GM19328 (cell line): ENCODE measurements at regions not wholly inside any gene's neighbourhood (a gene's known extent, or its start where the extent isn't known, plus 50 kb on each side); places are given as distances from the start of the nearest gene placed in this dataset.
"Not testable (repeated sequence)": the region's sequence is repeated elsewhere in the genome, so short reads cannot be mapped to it uniquely, and the experiment has no call there.

ENCODE experiments used
- ATAC-seq: cut with Tn5 transposase; IDR thresholded peaks from one replicate; pipeline ENCODE4 v1.9.1; 2021; ENCODE audit warnings: mild to moderate bottlenecking, moderate library complexity; ENCODE audit not compliant: unreplicated experiment

- ATAC-seq, result no peak
These were observed 769.7 kb upstream of the AUTS2 start for GRCh38 chr7:68828575-68828974.

- no peak for ATAC-seq
These were observed 764.9 kb upstream of the AUTS2 start for GRCh38 chr7:68833422-68833821.

- no peak for ATAC-seq
These were observed 759.3 kb upstream of the AUTS2 start for GRCh38 chr7:68839014-68839413.

- ATAC-seq, result no peak
These were observed 757.3 kb upstream of the AUTS2 start for GRCh38 chr7:68840991-68841390.

- ATAC-seq, result not testable (repeated sequence)
These were observed 754.3 kb upstream of the AUTS2 start for GRCh38 chr7:68843985-68844384.

- no peak for ATAC-seq
These were observed 751.4 kb upstream of the AUTS2 start for GRCh38 chr7:68846811-68847325.

GRCh38 chr7:68853254-68853653 is 745.0 kb upstream of the AUTS2 start:
- no peak for ATAC-seq

GRCh38 chr7:68857571-68857970 is 740.7 kb upstream of the AUTS2 start:
- no peak for ATAC-seq

- ATAC-seq, result no peak
These were observed 739.8 kb upstream of the AUTS2 start for GRCh38 chr7:68858497-68858896.

- no peak for ATAC-seq
These were observed 737.1 kb upstream of the AUTS2 start for GRCh38 chr7:68861171-68861570.

GRCh38 chr7:68862261-68862660 is 736.0 kb upstream of the AUTS2 start:
- no peak for ATAC-seq

- ATAC-seq, result no peak
These were observed 735.5 kb upstream of the AUTS2 start for GRCh38 chr7:68862736-68863135.

GRCh38 chr7:68865351-68866199 is 732.7 kb upstream of the AUTS2 start:
- no peak for ATAC-seq

GRCh38 chr7:68866200-68866570 is 732.1 kb upstream of the AUTS2 start:
- no peak for ATAC-seq

- ATAC-seq, result not testable (repeated sequence)
These were observed 731.6 kb upstream of the AUTS2 start for GRCh38 chr7:68866721-68867120.

- ATAC-seq, result no peak
These were observed 729.3 kb upstream of the AUTS2 start for GRCh38 chr7:68868978-68869377.

- ATAC-seq, result no peak
These were observed 724.7 kb upstream of the AUTS2 start for GRCh38 chr7:68873616-68874015.

GRCh38 chr7:68875857-68876256 is 722.4 kb upstream of the AUTS2 start:
- ATAC-seq, result no peak

GRCh38 chr7:68887116-68887515 is 711.2 kb upstream of the AUTS2 start:
- not testable (repeated sequence) for ATAC-seq

- ATAC-seq, result no peak
These were observed 709.3 kb upstream of the AUTS2 start for GRCh38 chr7:68888971-68889385.

GRCh38 chr7:68892236-68892635 is 706.0 kb upstream of the AUTS2 start:
- ATAC-seq, result no peak

- ATAC-seq, result no peak
These were observed 704.9 kb upstream of the AUTS2 start for GRCh38 chr7:68893411-68893810.

- ATAC-seq, result not testable (repeated sequence)
These were observed 699.1 kb upstream of the AUTS2 start for GRCh38 chr7:68899156-68899555.
